DOHH2 (cell line): ENCODE measurements at regions not wholly inside any gene's neighbourhood (a gene's known extent, or its start where the extent isn't known, plus 50 kb on each side); places are given as distances from the start of the nearest gene placed in this dataset.

Experiments
- H3F3A ChIP-seq: fragments of 200-600 bp; sonication (generic), shearing (Covaris generic); 2 replicates; pipeline ENCODE4 v1.6.0; 2016; ENCODE audit warnings: antibody characterized with exemption, mild to moderate bottlenecking; ENCODE audit not compliant: control insufficient read depth, insufficient read depth
- H3K27ac ChIP-seq: fragments of 200-600 bp; sonication (generic); 2 replicates; pipeline ENCODE4 v1.5.1; 2014; ENCODE audit warnings: low read depth, mild to moderate bottlenecking, low read length, moderate library complexity
- H3K27me3 ChIP-seq: fragments of 200-600 bp; sonication (generic); 2 replicates; pipeline ENCODE4 v1.6.1; 2014; ENCODE audit warnings: mild to moderate bottlenecking, low read length, mixed read lengths; ENCODE audit not compliant: control insufficient read depth
- H3K36me3 ChIP-seq: fragments of 200-600 bp; sonication (generic); 2 replicates; pipeline ENCODE4 v1.6.1; 2014; ENCODE audit warnings: mild to moderate bottlenecking, low read length, moderate library complexity, mixed read lengths; ENCODE audit not compliant: control insufficient read depth
- H3K4me1 ChIP-seq: fragments of 200-600 bp; sonication (generic); 2 replicates; pipeline ENCODE4 v1.6.1; 2014; ENCODE audit warnings: mild to moderate bottlenecking, low read length, mixed read lengths; ENCODE audit not compliant: control insufficient read depth
- H3K4me2 ChIP-seq: fragments of 200-600 bp; sonication (generic); 2 replicates; pipeline ENCODE4 v1.6.0; 2014; ENCODE audit warnings: mild to moderate bottlenecking, low read length, moderate library complexity
- H3K4me3 ChIP-seq: fragments of 200-600 bp; sonication (generic); 2 replicates; pipeline ENCODE4 v1.5.1; 2014; ENCODE audit warnings: mild to moderate bottlenecking, low read length, mixed read lengths
- H3K79me2 ChIP-seq: fragments of 200-600 bp; sonication (generic); 2 replicates; pipeline ENCODE4 v1.6.1; 2014; ENCODE audit warnings: mild to moderate bottlenecking, low read length, mixed read lengths; ENCODE audit not compliant: control insufficient read depth
- H3K9me2 ChIP-seq: fragments of 200-600 bp; sonication (generic); replicated peaks from 2 replicates; pipeline ENCODE4 v1.6.1; 2014; ENCODE audit warnings: mild to moderate bottlenecking, low read length, mixed read lengths; ENCODE audit not compliant: control insufficient read depth
- H3K9me3 ChIP-seq: fragments of 200-600 bp; sonication (generic); 2 replicates; pipeline ENCODE4 v1.6.1; 2014; ENCODE audit warnings: antibody characterized with exemption, low read length, mixed read lengths; ENCODE audit not compliant: control insufficient read depth, insufficient read depth
- H4K20me1 ChIP-seq: fragments of 200-600 bp; sonication (generic); 2 replicates; pipeline ENCODE4 v1.6.0; 2014; ENCODE audit warnings: low read depth, mild to moderate bottlenecking, antibody characterized with exemption, low read length, moderate library complexity; ENCODE audit not compliant: control insufficient read depth, insufficient read depth
- CTCF ChIP-seq: fragments of 200-600 bp; sonication (generic); IDR thresholded peaks from one replicate; pipeline ENCODE4 v1.5.1; 2014; ENCODE audit warnings: antibody characterized with exemption, mild to moderate bottlenecking, low read depth, low read length; ENCODE audit not compliant: poor library complexity, severe bottlenecking
- EZH2phosphoT487 ChIP-seq: fragments of 200-600 bp; sonication (generic); IDR thresholded peaks from 2 replicates; pipeline ENCODE4 v1.6.1; 2017; ENCODE audit warnings: borderline replicate concordance, mild to moderate bottlenecking, antibody characterized with exemption, low read length, moderate library complexity, mixed read lengths

- no peaks in the 10 kb centered on the region for H3K36me3 ChIP-seq
- H3K79me2 ChIP-seq = no peaks in the 10 kb centered on the region
- TF ChIP-seq CTCF (no peak), EZH2phosphoT487 (no peak)
- H3K4me2 ChIP-seq = no peak overlapping the region
- H3K4me1 ChIP-seq = peaks cover 3% of the 10 kb centered on the region; the same call in 1 of the 2 replicates
- H3K27me3 ChIP-seq = no peaks in the 10 kb centered on the region; the same call in 1 of the 2 replicates
- H3K9me3 ChIP-seq = no peaks in the 10 kb centered on the region
- no peak overlapping the region for H3K4me3 ChIP-seq
- no peak overlapping the region for H3K27ac ChIP-seq
- H3K9me2 ChIP-seq = no peaks in the 10 kb centered on the region
- H3F3A ChIP-seq = no peaks in the 10 kb centered on the region
- H4K20me1 ChIP-seq = no peaks in the 10 kb centered on the region
These were observed 83.2 kb upstream of the SLC38A2 start for GRCh38 chr12:46455648-46456352.

GRCh38 chr12:46454981-46455380, 82.4 kb upstream of the SLC38A2 start:
- H3K27ac ChIP-seq = no peak overlapping the region
- H3K9me3 ChIP-seq = no peaks in the 10 kb centered on the region
- no peaks in the 10 kb centered on the region for H4K20me1 ChIP-seq
- H3K4me3 ChIP-seq = no peak overlapping the region
- no peaks in the 10 kb centered on the region for H3K9me2 ChIP-seq
- H3K4me1 ChIP-seq = peaks cover under 1% of the 10 kb centered on the region; the same call in 1 of the 2 replicates
- H3F3A ChIP-seq = no peaks in the 10 kb centered on the region
- H3K36me3 ChIP-seq = no peaks in the 10 kb centered on the region
- H3K79me2 ChIP-seq = no peaks in the 10 kb centered on the region
- H3K4me2 ChIP-seq = no peak overlapping the region
- peaks cover 3% of the 10 kb centered on the region for H3K27me3 ChIP-seq
- TF ChIP-seq CTCF (no peak), EZH2phosphoT487 (no peak)

- no peaks in the 10 kb centered on the region for H3K9me2 ChIP-seq
- peaks cover 3% of the 10 kb centered on the region for H3K27me3 ChIP-seq
- H3K27ac ChIP-seq = no peak overlapping the region
- H4K20me1 ChIP-seq = no peaks in the 10 kb centered on the region
- H3F3A ChIP-seq = no peaks in the 10 kb centered on the region
- no peaks in the 10 kb centered on the region for H3K36me3 ChIP-seq
- H3K4me2 ChIP-seq = no peak overlapping the region
- H3K4me3 ChIP-seq = no peak overlapping the region
- no peaks in the 10 kb centered on the region for H3K79me2 ChIP-seq
- H3K4me1 ChIP-seq = no peaks in the 10 kb centered on the region
- H3K9me3 ChIP-seq = no peaks in the 10 kb centered on the region
- TF ChIP-seq CTCF (no peak), EZH2phosphoT487 (no peak)
These were observed 80.9 kb upstream of the SLC38A2 start for GRCh38 chr12:46453428-46453827.
